ENCODE measurements at regions not wholly inside any gene's neighbourhood (a gene's known extent, or its start where the extent isn't known, plus 50 kb on each side); places are given as distances from the start of the nearest gene placed in this dataset.

- H3K4me3 ChIP-seq (ENCODE audit: low read length), result no peak overlapping the region
- ATAC-seq (no peak), DNase-seq (no peak)
- Mint-ChIP-seq H3K9me3 (no peaks in the 10 kb centered on the region), H3K36me3 (no peaks in the 10 kb centered on the region), H3K4me3 (no peak overlapping the region), H3K27ac (no peak overlapping the region), H3K4me1 (no peaks in the 10 kb centered on the region), H3K27me3 (ENCODE audit: low read depth in 2 of 2) (no peaks in the 10 kb centered on the region)
- H3K36me3 ChIP-seq (ENCODE audit: control insufficient read depth, insufficient read depth, low read length), result no peaks in the 10 kb centered on the region
- TF ChIP-seq CTCF (IDR thresholded peaks at IDR 0.05), result no peak
- WGBS (ENCODE audit: insufficient coverage), result 96% methylated on average over 6 of the region's 7 CpGs
- no peak overlapping the region for H3K27ac ChIP-seq (ENCODE audit: low read length)
- no peaks in the 10 kb centered on the region for H3K9me3 ChIP-seq (ENCODE audit: control insufficient read depth, insufficient read depth, low read length)
- no peaks in the 10 kb centered on the region for H3K4me1 ChIP-seq (ENCODE audit: control insufficient read depth, insufficient read depth, low read length)
- H3K27me3 ChIP-seq (ENCODE audit: control insufficient read depth, insufficient read depth, low read length), result no peaks in the 10 kb centered on the region
- intact Hi-C loops (cut with micrococcal nuclease), result no loop called here
These were observed 343.9 kb upstream of the CLINT1 start for GRCh38 chr5:158202801-158203200.

- ATAC-seq, result no peak
- Mint-ChIP-seq H3K9me3 (no peaks in the 10 kb centered on the region), H3K4me1 (no peaks in the 10 kb centered on the region), H3K4me3 (no peak overlapping the region), H3K27me3 (ENCODE audit: low read depth in 2 of 2) (peaks cover 0 to 3% of the 10 kb centered on the region in 2 donors), H3K27ac (no peak overlapping the region), H3K36me3 (no peaks in the 10 kb centered on the region)
- no peak for DNase-seq
- Histone ChIP-seq H3K4me3 (ENCODE audit: low read length) (no peak overlapping the region), H3K27me3 (ENCODE audit: control insufficient read depth, insufficient read depth, low read length) (no peaks in the 10 kb centered on the region), H3K9me3 (ENCODE audit: control insufficient read depth, insufficient read depth, low read length) (no peaks in the 10 kb centered on the region), H3K4me1 (ENCODE audit: control insufficient read depth, insufficient read depth, low read length) (no peaks in the 10 kb centered on the region), H3K27ac (ENCODE audit: low read length) (no peak overlapping the region), H3K36me3 (ENCODE audit: control insufficient read depth, insufficient read depth, low read length) (no peaks in the 10 kb centered on the region)
- intact Hi-C loops (cut with micrococcal nuclease), result no loop called here
- no peak for TF ChIP-seq CTCF (IDR thresholded peaks at IDR 0.05)
- 93% methylated on average over 4 of the region's 4 CpGs for WGBS (ENCODE audit: insufficient coverage)
These were observed 341.7 kb upstream of the CLINT1 start for GRCh38 chr5:158200619-158201018.

- H3K27me3 ChIP-seq (ENCODE audit: control insufficient read depth, insufficient read depth, low read length), result no peaks in the 10 kb centered on the region
- no peaks in the 10 kb centered on the region for H3K9me3 ChIP-seq (ENCODE audit: control insufficient read depth, insufficient read depth, low read length)
- Mint-ChIP-seq H3K9me3 (no peaks in the 10 kb centered on the region), H3K36me3 (no peaks in the 10 kb centered on the region), H3K4me3 (no peak overlapping the region), H3K27me3 (ENCODE audit: low read depth in 2 of 2) (peaks cover 3 to 6% of the 10 kb centered on the region in 2 donors), H3K4me1 (no peaks in the 10 kb centered on the region), H3K27ac (no peak overlapping the region)
- intact Hi-C loops (cut with micrococcal nuclease), result no loop called here
- WGBS (ENCODE audit: insufficient coverage), result 77% methylated on average over 6 of the region's 6 CpGs
- no peak for ATAC-seq
- H3K4me3 ChIP-seq (ENCODE audit: low read length), result no peak overlapping the region
- H3K36me3 ChIP-seq (ENCODE audit: control insufficient read depth, insufficient read depth, low read length), result no peaks in the 10 kb centered on the region
- H3K4me1 ChIP-seq (ENCODE audit: control insufficient read depth, insufficient read depth, low read length), result no peaks in the 10 kb centered on the region
- H3K27ac ChIP-seq (ENCODE audit: low read length), result no peak overlapping the region
- no peak for DNase-seq
- TF ChIP-seq CTCF (IDR thresholded peaks at IDR 0.05), result no peak
These were observed 339.7 kb upstream of the CLINT1 start for GRCh38 chr5:158198636-158199035.

- ATAC-seq (no peak), DNase-seq (no peak)
- Mint-ChIP-seq H3K27me3 (ENCODE audit: low read depth in 2 of 2) (peaks cover 3 to 6% of the 10 kb centered on the region in 2 donors), H3K27ac (no peak overlapping the region), H3K4me1 (no peaks in the 10 kb centered on the region), H3K4me3 (no peak overlapping the region), H3K9me3 (no peaks in the 10 kb centered on the region), H3K36me3 (no peaks in the 10 kb centered on the region)
- Histone ChIP-seq H3K9me3 (ENCODE audit: control insufficient read depth, insufficient read depth, low read length) (no peaks in the 10 kb centered on the region), H3K4me1 (ENCODE audit: control insufficient read depth, insufficient read depth, low read length) (no peaks in the 10 kb centered on the region), H3K27ac (ENCODE audit: low read length) (no peak overlapping the region), H3K27me3 (ENCODE audit: control insufficient read depth, insufficient read depth, low read length) (no peaks in the 10 kb centered on the region), H3K36me3 (ENCODE audit: control insufficient read depth, insufficient read depth, low read length) (no peaks in the 10 kb centered on the region), H3K4me3 (ENCODE audit: low read length) (no peak overlapping the region)
- intact Hi-C loops (cut with micrococcal nuclease), result no loop called here
- TF ChIP-seq CTCF (IDR thresholded peaks at IDR 0.05), result no peak
- WGBS (ENCODE audit: insufficient coverage), result 58% methylated on average over 3 of the region's 5 CpGs
These were observed 336.7 kb upstream of the CLINT1 start for GRCh38 chr5:158195416-158196210.

Measured in natural killer cell (primary cell).